Ascending aorta (tissue), 2 donors: ENCODE measurements at regions not wholly inside any gene's neighbourhood (a gene's known extent, or its start where the extent isn't known, plus 50 kb on each side); places are given as distances from the start of the nearest gene placed in this dataset.

Experiments used
- DNase-seq, 2 donors: peaks; one replicate each; pipeline ENCODE4 v3.0.0-alpha.2; 2019; ENCODE audit warnings: low spot score in 2 of 2
- H3K27ac ChIP-seq, 2 donors: fragments of 200-600 bp; sonication (generic); one replicate each; pipeline ENCODE4 v1.5.1; 2016 to 2017; ENCODE audit warnings: mild to moderate bottlenecking in 1 of 2
- H3K27me3 ChIP-seq: fragments of 200-600 bp; sonication (generic); one replicate; pipeline ENCODE4 v1.5.1; 2017
- H3K36me3 ChIP-seq, 2 donors: fragments of 200-600 bp; sonication (generic); one replicate each; pipeline ENCODE4 v1.5.1; 2016
- H3K4me1 ChIP-seq, 2 donors: fragments of 200-600 bp; sonication (generic); one replicate each; pipeline ENCODE4 v1.5.1; 2016 to 2017; ENCODE audit warnings: mild to moderate bottlenecking in 1 of 2
- H3K4me3 ChIP-seq, 2 donors: fragments of 200-600 bp; sonication (generic); one replicate each; pipeline ENCODE4 v1.5.1; 2016 to 2017; ENCODE audit warnings: mild to moderate bottlenecking in 1 of 2
- H3K9me3 ChIP-seq, 2 donors: fragments of 200-600 bp; sonication (generic); one replicate each; pipeline ENCODE4 v1.5.1; 2016
- intact Hi-C: fragments of 100-400 bp; cut with DNase I; formaldehyde crosslinking; loops from one replicate; pipeline ENCODE4 v1.15.1; 2023
- TF ChIP-seq, protein P1 (sequence below), 3 experiments: fragments of 200-600 bp in 2 of 3; fragments of 450-650 bp in 1 of 3; sonication (generic) in 2 of 3; IDR thresholded peaks; one replicate each; pipeline ENCODE4 v1.5.1; 2016 to 2019; ENCODE audit warnings: antibody characterized with exemption in 3 of 3, mild to moderate bottlenecking in 1 of 3, moderate library complexity in 1 of 3

GRCh38 chr1:81455481-81455880 lies 345.3 kb upstream of the ADGRL2 start:
- no peak for DNase-seq
- H3K4me3 ChIP-seq, result no peak overlapping the region
- H3K27ac ChIP-seq, result no peak overlapping the region
- no peaks in the 10 kb centered on the region for H3K4me1 ChIP-seq
- H3K27me3 ChIP-seq, result no peaks in the 10 kb centered on the region
- H3K36me3 ChIP-seq, result no peaks in the 10 kb centered on the region
- no peaks in the 10 kb centered on the region for H3K9me3 ChIP-seq
- intact Hi-C loops, result no loop called here
- TF ChIP-seq, protein P1, sequence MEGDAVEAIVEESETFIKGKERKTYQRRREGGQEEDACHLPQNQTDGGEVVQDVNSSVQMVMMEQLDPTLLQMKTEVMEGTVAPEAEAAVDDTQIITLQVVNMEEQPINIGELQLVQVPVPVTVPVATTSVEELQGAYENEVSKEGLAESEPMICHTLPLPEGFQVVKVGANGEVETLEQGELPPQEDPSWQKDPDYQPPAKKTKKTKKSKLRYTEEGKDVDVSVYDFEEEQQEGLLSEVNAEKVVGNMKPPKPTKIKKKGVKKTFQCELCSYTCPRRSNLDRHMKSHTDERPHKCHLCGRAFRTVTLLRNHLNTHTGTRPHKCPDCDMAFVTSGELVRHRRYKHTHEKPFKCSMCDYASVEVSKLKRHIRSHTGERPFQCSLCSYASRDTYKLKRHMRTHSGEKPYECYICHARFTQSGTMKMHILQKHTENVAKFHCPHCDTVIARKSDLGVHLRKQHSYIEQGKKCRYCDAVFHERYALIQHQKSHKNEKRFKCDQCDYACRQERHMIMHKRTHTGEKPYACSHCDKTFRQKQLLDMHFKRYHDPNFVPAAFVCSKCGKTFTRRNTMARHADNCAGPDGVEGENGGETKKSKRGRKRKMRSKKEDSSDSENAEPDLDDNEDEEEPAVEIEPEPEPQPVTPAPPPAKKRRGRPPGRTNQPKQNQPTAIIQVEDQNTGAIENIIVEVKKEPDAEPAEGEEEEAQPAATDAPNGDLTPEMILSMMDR (IDR thresholded peaks at IDR 0.05), result no peak

DNA sequence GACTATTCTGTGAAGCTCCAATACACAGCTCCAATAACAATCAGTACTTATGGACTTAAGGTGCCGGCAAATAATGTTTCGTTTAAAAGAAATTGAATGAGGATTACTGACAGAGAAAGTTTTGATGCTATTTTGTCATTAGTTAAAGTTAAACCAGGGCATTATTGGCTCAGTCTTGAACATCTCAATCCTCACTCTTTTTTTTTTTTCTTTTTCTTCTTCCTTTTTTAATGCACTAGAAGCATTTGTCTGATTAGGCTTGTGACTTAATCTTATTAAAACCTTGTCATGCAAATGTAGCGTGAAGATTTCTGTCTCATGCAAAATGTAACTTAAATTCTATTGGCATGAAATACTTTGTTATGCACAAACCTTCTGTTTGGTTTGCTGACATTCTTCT lies 346.8 kb upstream of the ADGRL2 start:
- Histone ChIP-seq H3K27me3 (no peaks in the 10 kb centered on the region), H3K27ac (no peak overlapping the region), H3K9me3 (no peaks in the 10 kb centered on the region), H3K4me3 (no peak overlapping the region), H3K4me1 (no peaks in the 10 kb centered on the region), H3K36me3 (no peaks in the 10 kb centered on the region)
- no peak for DNase-seq
- TF ChIP-seq, protein P1 (IDR thresholded peaks at IDR 0.05), result no peak
- intact Hi-C loops, result no loop called here

GRCh38 chr1:81453367-81453703 lies 347.4 kb upstream of the ADGRL2 start:
- intact Hi-C loops, result no loop called here
- H3K4me3 ChIP-seq, result no peak overlapping the region
- DNase-seq, result no peak
- H3K36me3 ChIP-seq, result no peaks in the 10 kb centered on the region
- TF ChIP-seq, protein P1 (IDR thresholded peaks at IDR 0.05), result no peak
- no peaks in the 10 kb centered on the region for H3K27me3 ChIP-seq
- no peak overlapping the region for H3K27ac ChIP-seq
- no peaks in the 10 kb centered on the region for H3K4me1 ChIP-seq
- H3K9me3 ChIP-seq, result no peaks in the 10 kb centered on the region

DNA sequence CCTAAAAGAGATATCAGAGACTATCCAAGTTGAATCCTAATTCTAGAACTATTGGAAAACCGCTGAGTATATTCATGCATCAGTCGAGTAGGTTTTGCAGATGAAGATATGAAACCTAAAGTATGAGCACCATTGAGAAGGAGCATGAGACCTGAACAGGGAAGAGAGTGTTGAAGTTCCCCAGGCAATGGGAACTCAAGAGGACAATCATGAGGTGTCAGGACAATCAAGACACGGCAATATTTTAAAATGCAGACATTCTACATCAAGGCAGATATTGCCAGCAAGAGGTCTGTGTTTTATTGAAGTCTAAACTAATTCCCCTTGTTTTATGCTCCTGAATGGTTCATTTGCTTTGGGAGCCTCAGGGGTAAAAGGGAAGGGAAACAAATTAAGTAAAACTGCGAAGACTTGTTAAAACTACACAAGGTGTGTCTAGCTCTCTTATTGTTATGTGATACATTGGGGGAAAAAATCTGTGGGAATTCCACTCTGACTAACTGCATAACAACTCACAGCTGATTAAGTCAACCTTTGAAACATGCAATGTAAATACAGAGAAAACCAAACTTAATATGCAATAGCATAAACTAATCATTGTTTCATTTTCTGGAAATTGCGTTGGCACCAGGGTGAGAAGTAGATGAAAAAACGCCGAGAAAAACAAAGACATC lies 347.9 kb upstream of the ADGRL2 start:
- Histone ChIP-seq H3K27me3 (no peaks in the 10 kb centered on the region), H3K9me3 (no peaks in the 10 kb centered on the region), H3K27ac (no peak overlapping the region), H3K4me1 (no peaks in the 10 kb centered on the region), H3K4me3 (no peak overlapping the region), H3K36me3 (no peaks in the 10 kb centered on the region)
- intact Hi-C loops, result no loop called here
- DNase-seq, result no peak
- TF ChIP-seq, protein P1 (IDR thresholded peaks at IDR 0.05), result no peak

DNA sequence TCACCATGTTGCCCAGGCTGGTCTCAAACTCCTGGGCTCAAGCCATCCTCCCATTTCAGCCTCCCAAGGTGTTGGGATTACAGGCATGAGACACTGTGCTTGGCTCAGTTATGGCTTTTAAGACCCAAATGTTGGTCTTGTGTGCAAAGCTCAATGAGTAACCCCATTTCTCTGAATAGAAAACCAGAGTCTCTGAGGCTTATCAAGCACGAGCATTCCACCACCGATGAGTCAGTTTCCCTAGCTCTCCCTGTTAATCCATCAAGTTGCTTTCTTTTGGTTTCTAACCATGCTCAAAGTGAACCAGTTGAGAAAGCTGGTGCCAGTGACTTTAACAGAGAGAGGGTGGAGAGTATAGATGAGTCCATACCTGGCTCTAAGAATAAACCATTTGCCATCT lies 350.9 kb upstream of the ADGRL2 start:
- no peak overlapping the region for H3K4me3 ChIP-seq
- intact Hi-C loops, result no loop called here
- no peaks in the 10 kb centered on the region for H3K27me3 ChIP-seq

More for the DNA sequence above, 350.9 kb upstream of the ADGRL2 start:
- Histone ChIP-seq H3K9me3 (no peaks in the 10 kb centered on the region), H3K27ac (no peak overlapping the region), H3K36me3 (no peaks in the 10 kb centered on the region), H3K4me1 (no peaks in the 10 kb centered on the region)
- no peak for DNase-seq
- TF ChIP-seq, protein P1 (IDR thresholded peaks at IDR 0.05), result no peak
